Tibial nerve (tissue), 4 donors: ENCODE measurements at regions not wholly inside any gene's neighbourhood (a gene's known extent, or its start where the extent isn't known, plus 50 kb on each side); places are given as distances from the start of the nearest gene placed in this dataset.

Source experiments
- DNase-seq, 2 donors: peaks; one replicate each; pipeline ENCODE4 v3.0.0-alpha.2; 2019; ENCODE audit warnings: low spot score in 2 of 2
- H3K27ac ChIP-seq, 4 donors: fragments of 200-600 bp; sonication (generic) in 3 of 4; one replicate each; pipeline ENCODE4 v1.5.1; 2017 to 2019; ENCODE audit warnings: mild to moderate bottlenecking in 1 of 4
- H3K27me3 ChIP-seq, 2 donors: fragments of 200-600 bp; sonication (generic) in 1 of 2; one replicate each; pipeline versions ENCODE4 v1.5.1 to v1.6.0; 2017 to 2019
- H3K36me3 ChIP-seq, 3 donors: fragments of 200-600 bp; sonication (generic); one replicate each; pipeline ENCODE4 v1.5.1; 2018 to 2019
- H3K4me1 ChIP-seq, 4 donors: fragments of 200-600 bp; sonication (generic) in 3 of 4; one replicate each; pipeline ENCODE4 v1.5.1; 2017 to 2019
- H3K4me3 ChIP-seq, 4 donors: fragments of 200-600 bp; sonication (generic) in 3 of 4; one replicate each; pipeline ENCODE4 v1.5.1; 2017 to 2019; ENCODE audit warnings: mild to moderate bottlenecking in 1 of 4, moderate library complexity in 1 of 4
- H3K9me3 ChIP-seq, 4 donors: fragments of 200-600 bp; sonication (generic) in 3 of 4; one replicate each; pipeline ENCODE4 v1.5.1; 2017 to 2019
- EP300 ChIP-seq, 2 donors: sonication (generic); formaldehyde crosslinking; IDR thresholded peaks; one replicate each; pipeline ENCODE4 v1.6.1; 2017; ENCODE audit warnings: antibody characterized with exemption in 2 of 2, mild to moderate bottlenecking in 1 of 2
- POLR2A ChIP-seq, 2 donors: fragments of 450-650 bp; IDR thresholded peaks; one replicate each; pipeline ENCODE4 v1.6.1; 2017; ENCODE audit warnings: antibody characterized with exemption in 2 of 2, mild to moderate bottlenecking in 2 of 2, moderate library complexity in 2 of 2
- WGBS, 2 donors: methylation state at CpG; one replicate each; pipeline ENCODE4 v1.1.5; 2018; 5-methylcytosine and 5-hydroxymethylcytosine counted together
- TF ChIP-seq, protein P1 (sequence below), 5 experiments: fragments of 200-600 bp in 3 of 5; fragments of 450-650 bp in 2 of 5; sonication (generic) in 3 of 5; IDR thresholded peaks; one replicate each; pipeline ENCODE4 v1.5.1; 2016 to 2019; ENCODE audit warnings: antibody characterized with exemption in 5 of 5, mild to moderate bottlenecking in 3 of 5, moderate library complexity in 2 of 5

DNA sequence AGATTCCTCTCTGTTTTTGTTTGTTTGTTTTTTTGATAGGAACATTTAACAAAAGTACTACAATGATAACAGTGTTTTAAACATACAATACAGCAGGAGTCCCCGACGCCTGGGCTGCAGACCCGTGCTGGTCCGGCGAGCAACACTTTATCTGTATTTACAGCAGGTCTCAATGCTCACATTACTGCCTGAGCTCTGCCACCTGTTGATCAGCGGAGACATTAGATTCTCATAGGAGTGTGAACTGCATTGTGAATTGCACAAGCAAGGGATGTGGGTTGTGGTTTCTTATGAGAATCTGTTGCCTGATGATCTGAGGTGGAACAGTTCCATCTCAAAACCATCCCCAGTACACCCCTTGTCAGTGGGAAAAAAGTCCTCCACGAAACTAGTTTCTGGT is 1068.5 kb upstream of the CDH10 start:
- H3K4me3 ChIP-seq = no peak overlapping the region
- no peaks in the 10 kb centered on the region for H3K9me3 ChIP-seq
- WGBS, 2 donors = 32% methylated on average over 7 of the region's 7 CpGs
- no peak for DNase-seq
- no peaks in the 10 kb centered on the region for H3K36me3 ChIP-seq
- H3K27ac ChIP-seq = no peak overlapping the region
- TF ChIP-seq, protein P1, sequence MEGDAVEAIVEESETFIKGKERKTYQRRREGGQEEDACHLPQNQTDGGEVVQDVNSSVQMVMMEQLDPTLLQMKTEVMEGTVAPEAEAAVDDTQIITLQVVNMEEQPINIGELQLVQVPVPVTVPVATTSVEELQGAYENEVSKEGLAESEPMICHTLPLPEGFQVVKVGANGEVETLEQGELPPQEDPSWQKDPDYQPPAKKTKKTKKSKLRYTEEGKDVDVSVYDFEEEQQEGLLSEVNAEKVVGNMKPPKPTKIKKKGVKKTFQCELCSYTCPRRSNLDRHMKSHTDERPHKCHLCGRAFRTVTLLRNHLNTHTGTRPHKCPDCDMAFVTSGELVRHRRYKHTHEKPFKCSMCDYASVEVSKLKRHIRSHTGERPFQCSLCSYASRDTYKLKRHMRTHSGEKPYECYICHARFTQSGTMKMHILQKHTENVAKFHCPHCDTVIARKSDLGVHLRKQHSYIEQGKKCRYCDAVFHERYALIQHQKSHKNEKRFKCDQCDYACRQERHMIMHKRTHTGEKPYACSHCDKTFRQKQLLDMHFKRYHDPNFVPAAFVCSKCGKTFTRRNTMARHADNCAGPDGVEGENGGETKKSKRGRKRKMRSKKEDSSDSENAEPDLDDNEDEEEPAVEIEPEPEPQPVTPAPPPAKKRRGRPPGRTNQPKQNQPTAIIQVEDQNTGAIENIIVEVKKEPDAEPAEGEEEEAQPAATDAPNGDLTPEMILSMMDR (IDR thresholded peaks at IDR 0.05) = no peak
- TF ChIP-seq POLR2A (IDR thresholded peaks at IDR 0.05) = no peak
- TF ChIP-seq EP300 (IDR thresholded peaks at IDR 0.05) = no peak
- H3K27me3 ChIP-seq = no peaks in the 10 kb centered on the region
- no peaks in the 10 kb centered on the region for H3K4me1 ChIP-seq

DNA sequence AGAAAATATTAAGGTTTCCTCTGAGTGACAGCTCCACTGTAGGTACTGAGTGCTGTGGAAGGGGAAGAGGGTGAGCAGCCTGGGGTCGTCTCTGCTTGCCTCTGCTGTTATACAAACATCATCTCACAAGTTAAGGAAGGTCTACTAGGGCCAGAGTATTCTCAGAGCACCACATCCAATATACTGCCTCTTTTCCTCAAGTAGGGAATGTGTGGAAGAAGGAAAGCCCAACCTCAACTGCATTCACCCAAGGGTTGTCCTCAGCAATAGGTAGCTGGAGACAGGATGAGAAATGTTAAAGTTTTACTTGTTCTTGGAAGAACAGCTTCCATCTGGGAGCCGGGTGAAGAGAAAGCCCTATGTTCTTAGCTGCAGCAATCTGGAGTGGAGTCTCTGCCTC is 1062.3 kb upstream of the CDH10 start:
- Histone ChIP-seq H3K4me3 (no peak overlapping the region), H3K36me3 (no peaks in the 10 kb centered on the region), H3K4me1 (no peaks in the 10 kb centered on the region), H3K9me3 (no peaks in the 10 kb centered on the region), H3K27ac (no peak overlapping the region), H3K27me3 (no peaks in the 10 kb centered on the region)
- 40 to 47% methylated on average over 2 of the region's 2 CpGs for WGBS, 2 donors
- DNase-seq = no peak
- TF ChIP-seq EP300 (IDR thresholded peaks at IDR 0.05) (no peak), POLR2A (IDR thresholded peaks at IDR 0.05) (no peak)
- TF ChIP-seq, protein P1 (IDR thresholded peaks at IDR 0.05) = no peak

DNA sequence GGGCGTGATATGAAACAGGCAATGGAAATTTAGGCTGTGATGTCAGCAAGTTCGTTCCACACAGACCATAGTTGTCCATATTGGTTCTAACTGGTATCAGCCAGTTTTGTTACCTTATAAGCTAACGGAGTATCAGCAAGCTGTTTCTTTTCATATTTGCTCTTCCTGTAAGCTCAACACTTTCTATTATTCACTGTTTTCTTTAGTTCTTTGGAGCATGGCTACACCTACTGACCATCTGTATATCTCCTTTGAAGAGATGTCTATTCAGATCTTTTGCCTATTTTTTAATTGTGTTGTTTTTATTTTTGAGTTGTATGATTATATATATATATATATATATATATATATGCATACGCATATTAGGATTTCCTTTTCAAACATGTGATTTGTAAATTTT is 1057.2 kb upstream of the CDH10 start:
- H3K27ac ChIP-seq = no peak overlapping the region
- no peaks in the 10 kb centered on the region for H3K9me3 ChIP-seq
- no peak for DNase-seq
- TF ChIP-seq, protein P1 (IDR thresholded peaks at IDR 0.05) = no peak
- no peak for TF ChIP-seq POLR2A (IDR thresholded peaks at IDR 0.05)
- no peak for TF ChIP-seq EP300 (IDR thresholded peaks at IDR 0.05)
- H3K27me3 ChIP-seq = no peaks in the 10 kb centered on the region
- no peaks in the 10 kb centered on the region for H3K4me1 ChIP-seq
- WGBS, 2 donors = 86 to 87% methylated on average over 4 of the region's 4 CpGs
- H3K4me3 ChIP-seq = no peak overlapping the region
- H3K36me3 ChIP-seq = no peaks in the 10 kb centered on the region

DNA sequence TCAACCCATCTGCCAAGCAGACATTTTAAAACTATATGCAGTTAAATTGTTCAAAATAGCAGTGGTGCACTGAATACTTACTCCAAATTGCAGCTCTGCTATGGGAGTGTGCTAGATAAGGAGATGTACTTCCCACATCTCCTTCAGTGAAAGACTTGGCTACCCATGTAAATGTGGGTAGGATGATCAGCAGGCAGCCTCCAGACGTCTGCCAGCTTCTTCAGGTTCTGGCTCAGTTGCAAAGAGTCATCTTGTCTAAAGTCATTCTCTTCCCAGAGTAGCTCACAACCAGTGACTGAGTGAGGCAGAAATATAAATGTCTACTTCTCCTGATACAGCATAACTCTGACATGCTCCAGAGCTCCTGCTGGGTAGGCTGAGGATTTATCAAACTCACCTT is 1050.0 kb upstream of the CDH10 start:
- Histone ChIP-seq H3K9me3 (no peaks in the 10 kb centered on the region), H3K27me3 (no peaks in the 10 kb centered on the region), H3K36me3 (no peaks in the 10 kb centered on the region), H3K4me1 (no peaks in the 10 kb centered on the region), H3K4me3 (no peak overlapping the region), H3K27ac (no peak overlapping the region)
- no peak for DNase-seq
- WGBS, 2 donors = 41 to 47% methylated on average over 1 of the region's 1 CpG
- TF ChIP-seq EP300 (IDR thresholded peaks at IDR 0.05) = no peak
- TF ChIP-seq POLR2A (IDR thresholded peaks at IDR 0.05) = no peak
- TF ChIP-seq, protein P1 (IDR thresholded peaks at IDR 0.05) = no peak

DNA sequence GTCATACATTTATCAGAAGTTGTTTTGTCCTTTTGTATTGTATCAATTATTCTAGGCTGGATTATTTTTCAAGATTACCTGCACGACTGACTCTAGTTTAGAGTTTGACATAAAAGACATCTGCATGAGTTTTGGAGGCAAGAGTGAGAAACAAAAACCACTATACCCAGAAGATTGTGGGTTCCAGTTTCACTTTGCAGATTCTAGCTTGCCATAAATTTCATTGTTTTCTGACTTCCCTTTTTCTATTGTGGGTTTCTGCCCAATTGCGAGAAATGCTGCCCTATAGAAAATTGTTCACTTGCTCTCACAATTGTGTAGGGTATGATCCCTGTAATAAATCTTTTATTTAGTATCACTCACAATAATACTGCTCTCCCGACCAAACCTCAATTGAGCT is 1043.4 kb upstream of the CDH10 start:
- TF ChIP-seq POLR2A (IDR thresholded peaks at IDR 0.05) (no peak), EP300 (IDR thresholded peaks at IDR 0.05) (no peak)
- TF ChIP-seq, protein P1 (IDR thresholded peaks at IDR 0.05) = no peak
- Histone ChIP-seq H3K4me3 (no peak overlapping the region), H3K4me1 (no peaks in the 10 kb centered on the region), H3K9me3 (no peaks in the 10 kb centered on the region), H3K27ac (no peak overlapping the region), H3K36me3 (no peaks in the 10 kb centered on the region), H3K27me3 (no peaks in the 10 kb centered on the region)
- no peak for DNase-seq
- WGBS, 2 donors = 64 to 66% methylated on average over 3 of the region's 3 CpGs
